Activated CD4-positive, alpha-beta T cell treated with anti-CD3 and anti-CD28 coated beads for 24 hours (primary cell): ENCODE measurements at regions not wholly inside any gene's neighbourhood (a gene's known extent, or its start where the extent isn't known, plus 50 kb on each side); places are given as distances from the start of the nearest gene placed in this dataset.

Experiments used
- DNase-seq, 2 donors: peaks; one replicate each; pipeline ENCODE4 v3.0.0-alpha.2; 2020; ENCODE audit warnings: low read depth in 2 of 2

DNA sequence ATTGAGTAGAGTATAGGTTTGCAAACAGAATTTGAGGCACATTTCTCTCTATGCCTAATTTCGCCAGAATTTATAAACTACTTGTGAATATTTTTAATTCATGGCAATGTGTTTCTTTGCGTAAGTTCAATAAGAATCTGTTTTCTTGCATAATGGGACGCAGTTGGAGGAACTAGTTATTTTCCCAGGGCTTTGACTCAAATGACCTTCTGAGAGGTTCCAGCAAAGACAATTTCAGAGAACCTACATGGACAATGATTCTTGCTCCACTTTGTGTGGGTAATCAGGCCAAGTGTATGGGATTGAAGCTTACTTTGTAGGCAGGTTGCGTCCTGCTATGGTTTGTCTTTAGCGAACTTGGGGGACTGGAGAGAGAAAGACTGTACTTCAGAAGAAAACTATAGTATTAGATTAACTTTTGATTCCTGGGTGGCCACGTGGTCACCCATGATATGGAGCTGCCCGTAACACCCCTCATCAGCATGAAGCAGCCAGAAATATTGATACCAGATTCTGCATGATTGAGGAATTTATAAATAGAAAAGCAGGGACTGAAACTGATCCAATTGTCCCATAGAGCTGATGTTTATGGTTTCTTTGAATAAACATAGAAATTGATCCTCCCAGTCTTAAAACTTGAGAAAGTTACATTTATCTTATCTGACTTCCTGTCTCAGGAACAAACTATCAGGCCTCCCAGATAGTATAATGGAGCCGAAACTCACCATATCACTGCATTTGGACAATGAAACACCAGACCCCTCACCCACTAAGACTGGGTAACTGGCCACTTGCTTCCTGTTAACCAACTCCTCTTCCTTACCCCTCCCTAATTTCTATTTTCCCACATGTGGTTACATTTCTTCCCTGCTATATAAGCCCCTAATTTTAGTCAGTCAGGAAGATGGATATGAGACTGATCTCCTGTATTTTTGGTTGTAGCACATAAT lies 815.3 kb upstream of the HS6ST1 start:
- no peak for DNase-seq

DNA sequence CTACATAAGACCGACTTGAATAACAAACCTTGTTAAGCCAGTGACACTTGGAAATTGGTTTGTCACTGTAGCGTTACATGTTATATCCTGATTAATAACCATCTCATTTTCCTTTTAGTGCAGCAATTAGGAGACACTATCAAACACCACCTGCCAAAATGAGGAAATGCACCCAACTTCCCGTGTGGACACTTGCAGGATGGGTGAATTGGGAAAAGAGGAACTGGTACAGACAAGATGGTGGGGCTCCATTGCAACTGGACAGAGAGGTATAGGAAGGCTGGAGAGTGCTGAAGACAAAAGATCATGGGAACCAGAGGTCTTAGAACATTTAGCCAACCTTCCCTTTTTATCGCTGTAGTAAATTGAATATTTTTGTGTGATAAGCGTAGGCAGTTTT lies 816.3 kb upstream of the HS6ST1 start:
- no peak for DNase-seq

DNA sequence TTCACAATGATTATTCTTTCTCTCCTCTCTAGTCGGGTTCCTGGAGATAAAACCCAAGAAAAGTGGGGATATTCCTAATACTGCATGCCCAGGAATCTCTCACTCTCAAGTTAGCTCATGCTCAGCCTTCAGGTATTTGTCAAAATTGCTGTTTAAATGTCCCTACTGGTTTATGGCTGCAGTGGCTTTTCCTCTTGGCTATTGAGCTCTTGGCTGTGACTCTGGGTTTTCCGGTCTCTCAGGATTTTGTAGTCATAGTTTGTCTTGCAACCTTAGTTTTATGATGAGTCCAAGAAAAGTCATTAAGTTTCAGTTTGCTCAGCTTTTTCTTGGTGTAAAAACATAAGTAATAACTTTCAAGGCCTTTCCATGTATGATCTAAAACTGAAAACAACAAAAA lies 820.7 kb upstream of the HS6ST1 start:
- DNase-seq: no peak

DNA sequence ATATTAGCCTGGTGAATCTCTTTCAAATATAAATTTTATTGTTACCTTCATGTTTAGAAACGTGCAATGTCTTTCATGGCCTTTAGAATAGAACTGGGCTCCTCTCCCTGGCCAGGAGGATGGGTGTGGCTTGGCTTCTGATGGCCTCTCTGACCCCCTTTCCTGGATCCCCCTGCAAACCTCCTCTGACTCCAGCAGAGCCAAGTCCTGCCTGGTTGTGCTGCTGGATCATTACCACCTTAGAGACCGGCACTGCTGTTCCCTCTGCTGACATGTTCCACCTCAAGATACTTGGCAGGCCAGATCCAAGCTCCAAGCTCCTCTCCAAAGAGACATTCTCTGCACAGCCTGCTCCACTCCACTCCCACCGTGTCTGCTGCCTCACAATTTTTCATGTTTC lies 823.8 kb upstream of the HS6ST1 start:
- DNase-seq: no peak

DNA sequence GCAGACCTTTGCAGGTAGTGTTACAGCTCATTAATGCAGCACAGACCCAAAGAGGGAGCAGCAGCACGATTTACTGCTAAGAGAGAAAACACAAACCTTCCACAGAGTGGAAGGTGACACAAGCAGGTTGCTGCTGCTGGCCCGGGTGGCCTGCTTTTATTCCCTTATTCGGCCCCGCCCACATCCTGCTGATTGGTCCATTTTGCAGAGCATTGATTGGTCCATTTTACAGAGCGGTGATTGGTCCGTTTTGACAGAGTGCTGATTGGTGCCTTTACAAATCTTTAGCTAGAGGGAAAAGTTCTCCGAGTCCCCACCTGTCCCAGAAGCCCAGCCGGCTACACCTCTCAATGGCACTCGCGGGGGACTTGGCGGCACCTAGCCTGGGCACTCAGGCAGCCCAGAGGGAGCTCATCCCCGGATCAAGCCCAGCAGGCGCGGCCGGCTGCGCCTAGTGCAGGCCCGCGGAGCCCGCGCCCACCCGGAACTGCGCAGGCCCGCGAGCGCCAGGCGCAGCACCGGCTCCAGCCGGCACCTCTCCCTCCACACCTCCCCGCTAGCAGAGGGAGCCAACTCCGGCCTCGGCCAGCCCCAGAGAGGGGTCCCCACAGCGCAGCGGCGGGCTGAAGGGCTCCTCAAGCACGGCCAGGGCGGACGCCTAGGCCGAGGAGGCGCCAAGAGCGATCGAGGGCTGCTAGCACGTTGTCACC lies 825.6 kb upstream of the HS6ST1 start:
- DNase-seq: no peak

DNA sequence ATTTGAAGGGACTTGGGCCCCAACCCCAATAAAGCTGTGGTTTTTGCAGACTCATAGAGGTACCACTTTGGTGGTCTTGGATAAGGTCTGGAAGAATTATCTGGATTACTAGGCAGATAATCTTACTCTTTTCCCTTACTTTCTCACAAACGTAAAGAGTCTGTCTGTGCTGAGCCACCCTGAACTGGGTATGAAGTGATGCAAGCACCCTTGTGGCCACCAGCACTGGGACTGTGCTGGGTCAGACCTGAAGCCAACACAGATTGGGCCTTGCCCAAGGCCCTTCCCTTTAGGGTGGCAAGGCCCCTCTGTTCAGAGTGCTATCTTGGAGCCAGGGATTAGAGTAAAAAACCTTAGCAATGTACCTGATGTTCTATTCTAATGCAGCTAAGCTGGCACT lies 827.0 kb upstream of the RAB6C start:
- no peak for DNase-seq

DNA sequence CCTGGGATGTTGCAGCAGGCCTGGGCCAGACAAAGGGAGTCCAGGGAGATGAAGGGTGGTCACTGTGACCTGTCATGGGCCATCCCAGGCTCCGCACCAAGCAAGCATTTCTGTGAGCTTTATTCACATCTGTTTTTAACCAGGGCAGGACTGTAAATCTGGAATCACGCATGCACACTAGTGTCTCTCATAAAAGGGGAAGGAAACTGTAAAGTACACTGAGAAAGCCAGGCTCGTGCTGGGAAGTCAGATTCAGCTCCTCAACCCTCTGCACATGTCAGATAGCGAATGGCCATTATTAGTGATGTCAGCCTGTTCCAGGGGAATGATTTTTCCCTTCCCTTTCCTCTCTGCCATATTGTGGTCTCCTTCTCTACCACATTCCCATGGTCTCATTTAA lies 818.6 kb upstream of the RAB6C start:
- DNase-seq: no peak

DNA sequence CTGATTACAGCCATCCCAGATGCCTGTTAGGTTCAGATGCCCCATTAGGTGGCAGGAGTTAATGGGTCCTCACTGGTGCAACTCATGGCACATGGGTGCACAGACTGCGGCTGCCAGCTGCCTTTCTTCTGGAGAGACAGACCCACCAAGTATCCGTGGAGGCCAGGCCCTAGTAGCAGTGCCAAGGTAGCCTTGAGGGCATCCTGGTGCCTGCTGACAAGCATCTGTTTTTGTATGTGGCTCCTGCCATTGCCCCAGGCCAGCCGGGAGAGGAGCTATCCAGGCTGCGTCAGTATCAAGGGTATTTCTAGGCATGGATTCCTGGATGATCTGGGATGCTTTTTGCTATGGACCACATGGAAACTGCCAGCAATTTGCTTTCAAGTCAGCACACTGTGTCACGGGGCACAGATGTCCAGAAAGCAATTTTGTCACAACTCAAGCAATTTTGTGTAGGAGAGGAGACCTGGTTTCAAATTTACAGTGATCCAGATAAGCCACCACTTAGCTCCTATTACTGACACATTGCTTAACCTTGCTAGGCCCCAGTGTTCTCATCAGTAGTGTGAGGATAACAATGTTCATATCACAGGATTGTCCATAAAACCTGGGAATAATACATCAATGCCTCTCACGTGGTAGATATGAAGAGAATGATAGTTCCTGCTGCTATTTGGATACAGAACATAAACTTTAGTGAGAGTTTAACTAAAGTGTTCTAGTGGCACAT lies 815.1 kb upstream of the RAB6C start:
- no peak for DNase-seq

DNA sequence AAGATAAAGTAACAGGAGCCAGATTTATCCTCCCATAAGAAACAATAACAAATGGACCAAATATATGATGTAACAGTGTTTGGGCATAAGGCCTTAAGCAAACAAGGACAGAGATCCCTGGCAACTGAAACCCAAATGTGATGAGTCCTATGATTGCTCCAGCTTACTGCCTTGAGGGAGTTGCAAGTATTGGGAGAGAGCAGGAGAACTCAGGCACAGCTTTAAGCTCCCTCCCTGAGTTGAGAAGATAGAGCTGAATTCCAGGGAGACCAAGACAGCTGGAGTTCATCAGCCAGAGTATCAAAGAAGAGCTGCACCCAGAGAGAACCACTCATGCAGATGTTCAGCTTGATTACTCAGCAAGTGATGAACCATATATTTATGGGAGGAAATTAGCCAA lies 814.5 kb upstream of the RAB6C start:
- DNase-seq: no peak

DNA sequence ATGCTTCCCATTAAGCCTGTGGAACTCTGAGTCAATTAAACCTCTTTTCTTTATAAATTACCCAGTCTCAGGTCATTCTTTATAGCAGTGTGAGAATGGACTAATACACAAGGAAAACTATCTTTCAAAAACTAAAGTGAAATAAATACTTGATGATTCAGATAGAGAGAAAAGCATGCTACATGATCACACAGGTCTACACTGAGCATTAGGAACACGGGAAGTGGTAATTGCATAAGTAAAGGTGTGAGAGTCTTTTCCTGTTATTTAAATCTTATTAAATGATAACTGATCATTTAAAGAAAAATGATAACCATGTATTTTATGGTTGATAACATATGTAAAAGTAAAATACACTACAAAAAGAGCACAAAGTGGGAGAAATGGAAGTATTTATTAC lies 812.0 kb upstream of the RAB6C start:
- DNase-seq: no peak

DNA sequence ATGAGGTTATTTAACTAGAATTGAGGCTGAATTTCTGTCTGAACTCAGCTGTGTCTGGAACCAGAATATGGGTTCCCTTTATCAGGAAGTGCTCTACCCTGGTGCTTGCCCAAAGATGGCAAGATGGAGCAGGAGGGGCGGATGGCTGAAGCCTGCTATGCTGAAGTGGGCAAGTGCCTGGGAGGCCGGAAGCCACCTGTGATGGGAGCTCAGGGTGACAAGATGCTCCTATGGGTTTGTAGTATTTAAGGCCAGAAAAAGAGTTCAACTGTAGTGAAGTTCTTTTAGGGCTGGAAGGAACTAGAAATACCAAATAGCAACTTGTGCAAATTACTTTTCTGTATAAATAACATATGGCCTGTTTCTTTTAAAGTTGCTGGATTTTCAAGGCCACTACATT lies 808.9 kb upstream of the RAB6C start:
- no peak for DNase-seq

DNA sequence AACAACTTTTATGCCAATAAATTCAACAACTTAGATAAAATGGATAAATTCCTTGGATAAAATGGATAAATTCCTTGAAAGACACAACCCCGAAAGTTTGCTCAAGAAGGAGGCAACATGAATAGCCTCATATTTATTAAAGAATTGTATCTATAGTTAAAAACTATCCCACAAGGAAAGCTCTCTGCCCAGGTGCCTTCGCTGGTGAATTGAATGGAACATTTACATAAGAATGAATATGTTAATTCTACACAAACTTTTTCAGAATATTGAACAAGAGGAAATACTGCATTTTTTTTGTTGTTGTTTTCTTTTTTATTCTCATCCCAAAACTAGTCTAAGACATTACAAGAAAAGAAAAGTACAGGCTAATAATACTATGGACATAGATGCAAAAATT lies 805.3 kb upstream of the RAB6C start:
- no peak for DNase-seq

DNA sequence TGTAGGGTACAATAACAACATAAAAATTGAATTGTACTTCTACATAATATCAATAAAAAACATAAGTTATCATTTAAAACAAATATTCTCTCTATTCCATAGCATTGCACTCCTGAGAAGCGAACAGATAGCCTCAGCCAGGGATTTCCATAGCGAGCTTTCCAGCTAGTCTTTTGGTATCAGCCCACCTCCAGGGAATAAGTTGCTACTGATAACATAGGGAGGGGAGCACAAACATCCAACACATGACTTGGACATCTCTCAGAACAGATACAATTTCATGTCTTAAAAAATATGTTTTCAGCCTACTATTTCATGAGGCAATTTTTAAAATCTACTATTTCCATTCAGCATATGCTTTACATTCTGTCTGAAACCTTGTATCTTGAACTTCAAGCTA lies 804.4 kb upstream of the RAB6C start:
- DNase-seq: no peak

DNA sequence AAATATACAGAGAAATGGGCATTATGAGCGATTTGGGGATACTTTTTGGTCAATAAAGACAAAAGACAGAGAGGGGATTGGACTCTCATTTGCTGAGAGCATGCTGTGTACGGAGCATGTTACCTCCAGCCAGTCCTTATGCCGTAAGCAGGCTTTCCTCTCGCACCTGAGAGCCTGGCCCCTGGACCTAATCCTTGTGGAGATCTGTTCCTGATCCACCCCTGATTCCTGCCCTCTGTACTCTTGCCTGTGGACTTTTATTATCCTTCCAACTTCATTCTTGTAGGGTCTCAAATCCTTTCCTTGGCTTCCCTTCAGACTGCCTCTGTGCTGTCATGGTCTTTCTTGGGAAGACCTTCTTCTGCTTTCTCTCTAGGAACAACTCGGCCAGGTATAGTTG lies 803.1 kb upstream of the RAB6C start:
- no peak for DNase-seq

DNA sequence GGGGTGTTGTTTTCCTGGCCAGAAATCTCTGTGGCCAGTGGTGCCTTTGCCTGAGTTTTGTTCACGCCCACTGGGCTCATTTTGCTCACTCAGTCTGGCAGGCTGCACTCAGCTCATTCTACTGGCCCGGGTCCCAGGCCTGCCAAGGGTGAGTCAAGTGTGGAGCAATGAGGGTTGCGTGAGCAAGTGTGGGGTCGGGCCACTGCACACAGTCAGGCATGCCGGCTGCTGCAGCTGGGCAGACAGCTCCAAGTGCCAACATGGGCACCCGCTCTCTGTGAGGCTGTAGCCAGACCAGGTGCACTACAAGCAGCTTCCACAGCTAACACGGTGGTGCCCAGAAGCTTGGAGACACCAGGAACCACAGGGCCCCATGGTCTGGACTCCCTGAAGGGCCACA lies 801.1 kb upstream of the RAB6C start:
- DNase-seq: no peak

DNA sequence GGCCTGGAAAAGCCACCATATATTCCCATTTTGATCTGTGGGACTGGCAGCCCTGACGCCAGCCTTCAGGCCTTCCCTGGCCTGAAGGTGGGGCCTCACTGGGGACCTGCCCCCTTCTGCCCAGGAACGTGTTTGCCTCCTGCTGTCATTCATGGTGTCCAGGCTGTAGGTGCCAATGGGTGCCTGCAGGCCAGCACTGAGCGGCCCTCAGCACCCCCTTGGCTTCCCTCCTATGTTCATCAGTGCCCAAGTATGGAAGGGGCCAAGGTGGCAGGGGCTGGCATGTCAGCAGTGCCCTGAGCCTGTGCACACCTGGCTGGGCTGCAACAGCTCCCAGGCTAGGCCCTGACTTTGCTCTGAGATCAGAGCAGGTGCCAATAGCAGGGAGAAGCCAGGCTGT lies 800.3 kb upstream of the RAB6C start:
- DNase-seq: no peak

DNA sequence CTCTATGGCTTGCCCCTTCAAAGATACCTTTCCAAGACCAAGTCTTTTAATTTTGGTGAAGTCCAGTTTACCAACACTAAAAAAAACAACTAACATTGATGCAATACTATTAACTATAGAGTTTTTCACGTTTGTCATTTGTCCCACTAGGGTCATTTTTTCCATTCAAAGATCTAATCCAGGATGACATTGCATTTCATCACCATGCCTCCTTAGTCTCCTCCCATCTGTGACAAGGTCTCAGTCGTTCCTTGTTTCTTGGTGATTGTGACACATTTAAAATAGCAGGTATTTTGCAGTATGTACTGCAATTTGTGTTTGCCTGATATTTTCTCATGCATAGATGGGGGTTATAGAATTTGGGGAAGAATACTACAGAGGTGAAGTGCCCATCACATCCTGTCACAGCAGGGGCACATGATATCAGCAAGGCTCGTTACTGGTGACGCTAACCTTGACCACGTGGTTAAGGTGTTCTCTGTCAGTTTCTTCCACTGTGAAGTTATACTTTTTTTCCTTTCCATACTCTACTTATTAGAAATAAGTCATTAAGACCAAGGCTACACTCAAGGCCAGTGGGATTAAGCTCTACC lies 799.2 kb upstream of the RAB6C start:
- no peak for DNase-seq

DNA sequence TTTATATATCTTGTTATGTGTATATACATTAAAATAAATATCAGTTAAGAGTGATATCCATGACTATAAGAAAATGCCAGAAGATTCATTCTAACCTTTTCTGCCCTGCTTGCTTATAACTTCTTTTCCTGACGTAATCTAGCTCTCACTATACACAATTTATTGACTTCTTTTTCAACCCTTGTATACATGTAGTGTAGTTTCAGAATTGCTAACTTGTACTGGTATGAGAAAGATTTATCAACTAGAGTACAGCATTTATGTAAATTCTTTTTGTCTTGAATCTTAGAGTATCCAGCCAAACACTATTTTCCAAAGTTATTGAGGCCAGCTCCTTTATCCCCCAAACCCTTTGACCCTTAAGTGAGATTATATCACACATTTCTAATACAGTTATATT lies 798.0 kb upstream of the RAB6C start:
- DNase-seq: no peak

DNA sequence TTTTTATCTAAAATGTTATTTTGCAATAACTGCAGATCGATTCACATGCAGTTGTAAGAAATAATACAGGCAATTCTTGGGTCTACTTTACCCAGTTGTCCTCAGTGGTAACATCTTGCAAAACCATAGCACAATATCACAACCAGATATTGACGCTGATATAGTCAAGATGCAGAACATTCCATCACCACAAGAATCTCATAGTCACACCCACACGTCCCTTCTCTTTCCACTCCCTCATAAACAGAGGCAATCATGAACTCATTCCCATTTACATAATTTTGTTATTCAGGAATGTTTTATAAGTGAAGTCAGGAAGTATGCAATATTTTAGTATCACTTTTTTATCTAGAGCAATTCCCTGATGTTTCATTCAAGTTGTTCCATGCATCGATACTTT lies 797.5 kb upstream of the RAB6C start:
- DNase-seq: no peak

DNA sequence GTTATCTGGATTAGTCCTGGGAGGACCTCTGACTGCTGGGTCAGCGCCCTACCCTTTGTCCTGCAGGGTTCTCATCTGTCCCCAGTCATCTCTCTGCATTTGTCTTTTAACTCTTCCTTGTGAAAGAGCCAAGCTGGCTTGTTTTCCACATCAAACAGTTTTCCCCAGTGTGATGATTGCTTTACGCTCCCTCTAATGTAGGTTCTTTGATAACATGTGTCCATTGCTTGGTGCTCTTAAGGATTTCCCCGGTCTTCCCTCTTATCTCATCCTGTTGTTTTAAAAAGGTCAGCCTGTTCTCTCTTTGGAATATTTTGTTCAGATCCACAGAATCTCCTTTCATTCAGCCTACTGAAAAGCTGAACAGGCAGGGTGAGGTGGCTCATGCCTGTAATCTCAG lies 792.1 kb upstream of the RAB6C start:
- DNase-seq: no peak

DNA sequence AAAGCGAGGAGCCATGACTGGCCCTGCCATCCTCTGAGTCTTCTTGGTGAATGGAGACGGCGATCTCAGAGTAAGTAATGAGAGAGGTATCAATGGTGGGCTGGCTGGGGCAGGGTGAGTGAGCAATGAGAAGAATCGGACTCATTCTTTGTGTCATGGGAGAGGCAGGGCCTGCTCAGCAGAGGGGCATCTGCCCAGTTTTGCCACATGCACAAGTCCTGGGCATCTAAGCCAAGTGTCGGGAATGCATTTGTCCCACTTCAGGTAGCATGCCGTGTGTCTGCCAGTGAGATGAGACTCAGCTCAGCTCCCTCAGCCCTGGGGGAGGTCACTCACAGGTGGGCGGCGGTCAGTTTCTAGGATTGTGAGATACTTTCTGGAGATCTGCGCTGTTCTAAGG lies 791.0 kb upstream of the RAB6C start:
- DNase-seq: no peak

DNA sequence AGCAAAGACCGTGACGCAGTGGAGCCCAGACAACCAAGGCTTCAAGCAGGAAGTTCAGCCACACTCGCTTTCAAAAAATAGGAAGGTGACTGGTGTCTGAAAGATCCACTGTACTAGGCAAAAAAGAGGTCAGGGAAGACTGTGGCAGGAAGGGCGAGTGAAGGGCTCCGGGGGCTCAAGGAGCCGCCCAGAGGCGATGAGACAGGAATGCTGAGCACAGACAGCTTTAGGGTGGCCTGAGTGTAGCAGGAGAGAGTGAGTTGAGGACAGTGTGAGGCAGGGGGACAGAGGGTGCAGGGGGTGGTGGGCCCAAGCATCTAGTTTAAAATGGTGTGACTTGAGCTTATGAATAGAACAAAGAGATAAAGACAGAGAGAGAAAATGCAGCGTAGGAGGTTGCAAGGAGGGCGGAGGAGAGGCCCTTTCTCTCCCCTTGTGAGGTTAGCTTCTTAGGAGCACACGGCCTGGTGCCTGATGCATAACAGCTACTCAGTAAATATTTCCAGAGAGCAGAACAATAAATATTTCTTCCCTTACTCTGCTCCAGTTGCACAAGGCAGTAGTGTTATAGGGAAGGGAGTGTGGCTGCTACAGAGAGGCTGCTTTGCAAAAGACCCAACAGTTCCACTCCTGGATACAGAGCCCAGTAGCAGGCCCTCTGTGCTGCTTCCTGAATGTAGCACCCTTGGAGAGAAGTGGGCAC lies 789.7 kb upstream of the RAB6C start:
- DNase-seq: no peak
